Heart left ventricle (tissue), 13 donors: ENCODE measurements at regions not wholly inside any gene's neighbourhood (a gene's known extent, or its start where the extent isn't known, plus 50 kb on each side); places are given as distances from the start of the nearest gene placed in this dataset.

ENCODE experiments used
- POLR2A ChIP-seq, 2 donors: fragments of 450-650 bp; IDR thresholded peaks; one replicate each; pipeline ENCODE4 v1.6.1; 2017; ENCODE audit warnings: antibody characterized with exemption in 2 of 2, mild to moderate bottlenecking in 2 of 2, moderate library complexity in 2 of 2
- TF ChIP-seq, protein P1 (sequence below), 12 donors: fragments of 200-600 bp; sonication (generic) in 4 of 12; IDR thresholded peaks; one replicate each; pipeline versions ENCODE4 v1.5.0 to v1.8.0; 2018 to 2022; ENCODE audit warnings: antibody characterized with exemption in 12 of 12, mild to moderate bottlenecking in 5 of 12
- donor health status: ischemic (EF 13 %, LVEDD 7.1; RV severe dilation, severe dysfunction).
- donor health status: DM: no; HTN: yes; CAD: no.
- donor health status: DM: no; HTN: no; CAD: no.
- donor health status: ischemic (EF 25% LVEDD 6.9; RV normal size, moderate dysfunction).
- donor health status: ischemic (EF 25% LVEDD 5.7; RV mildly dilated, moderate dysfunction).
- donor health status: ischemic (EF 35%, LVEDD 5.7; RV mildly dilated, moderate dysfunction).
- donor health status: nonischemic (EF 11% LVEDD 7.7; RV severe dilation, severe dysfunction).
- donor health status: DM: yes; HTN: yes; CAD: no.
- donor health status: PGD.
- donor health status: ischemic (EF 29% LVEDD 5.4; RV normal size, mild dysfunction).
- donor health status: nonischemic (EF 23%, LVEDD 6.1; RV moderate dilation, normal function).

DNA sequence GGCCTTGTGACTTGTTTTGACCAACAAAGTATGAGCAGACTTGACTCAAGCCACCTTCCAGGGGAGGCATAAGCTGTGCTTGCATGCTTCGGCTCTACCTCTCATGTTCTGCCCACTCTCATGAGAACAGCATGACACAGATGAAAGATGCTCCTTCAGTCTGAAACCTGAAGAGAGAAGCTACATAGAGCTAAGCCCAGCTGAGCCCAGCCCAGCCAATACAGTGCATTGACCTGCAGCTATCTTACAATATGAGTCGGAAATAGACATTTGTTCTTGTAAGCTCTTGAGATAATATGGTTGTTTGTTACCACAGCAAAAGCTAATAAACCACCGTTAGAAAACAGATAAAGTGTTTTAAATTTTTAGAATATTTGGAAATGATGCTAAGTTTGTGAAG is 426.7 kb upstream of the PKDCC start:
- TF ChIP-seq, protein P1, sequence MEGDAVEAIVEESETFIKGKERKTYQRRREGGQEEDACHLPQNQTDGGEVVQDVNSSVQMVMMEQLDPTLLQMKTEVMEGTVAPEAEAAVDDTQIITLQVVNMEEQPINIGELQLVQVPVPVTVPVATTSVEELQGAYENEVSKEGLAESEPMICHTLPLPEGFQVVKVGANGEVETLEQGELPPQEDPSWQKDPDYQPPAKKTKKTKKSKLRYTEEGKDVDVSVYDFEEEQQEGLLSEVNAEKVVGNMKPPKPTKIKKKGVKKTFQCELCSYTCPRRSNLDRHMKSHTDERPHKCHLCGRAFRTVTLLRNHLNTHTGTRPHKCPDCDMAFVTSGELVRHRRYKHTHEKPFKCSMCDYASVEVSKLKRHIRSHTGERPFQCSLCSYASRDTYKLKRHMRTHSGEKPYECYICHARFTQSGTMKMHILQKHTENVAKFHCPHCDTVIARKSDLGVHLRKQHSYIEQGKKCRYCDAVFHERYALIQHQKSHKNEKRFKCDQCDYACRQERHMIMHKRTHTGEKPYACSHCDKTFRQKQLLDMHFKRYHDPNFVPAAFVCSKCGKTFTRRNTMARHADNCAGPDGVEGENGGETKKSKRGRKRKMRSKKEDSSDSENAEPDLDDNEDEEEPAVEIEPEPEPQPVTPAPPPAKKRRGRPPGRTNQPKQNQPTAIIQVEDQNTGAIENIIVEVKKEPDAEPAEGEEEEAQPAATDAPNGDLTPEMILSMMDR (IDR thresholded peaks at IDR 0.05): no peak
- TF ChIP-seq POLR2A (IDR thresholded peaks at IDR 0.05): no peak
